WERI-Rb-1 (cell line): ENCODE measurements at regions not wholly inside any gene's neighbourhood (a gene's known extent, or its start where the extent isn't known, plus 50 kb on each side); places are given as distances from the start of the nearest gene placed in this dataset.
A peak's percentile ranks its signal among the peaks of the same experiment; 100 is the strongest.

Experiments used
- DNase-seq: peaks from one replicate; pipeline ENCODE4 v3.0.0-alpha.2; 2020
- H3K27ac ChIP-seq: fragments of 250-450 bp; sonication (Bioruptor Pico); 2 replicates; pipeline ENCODE4 v1.5.1; 2020; ENCODE audit warnings: mild to moderate bottlenecking, moderate library complexity
- H3K27me3 ChIP-seq: fragments of 250-450 bp; sonication (Bioruptor Pico); 2 replicates; pipeline ENCODE4 v1.5.1; 2021; ENCODE audit warnings: mild to moderate bottlenecking, low read depth, moderate library complexity; ENCODE audit not compliant: insufficient read depth, severe bottlenecking
- H3K36me3 ChIP-seq: fragments of 250-450 bp; sonication (Bioruptor Pico); 2 replicates; pipeline ENCODE4 v1.5.1; 2020; ENCODE audit warnings: mild to moderate bottlenecking, moderate library complexity
- H3K4me3 ChIP-seq: 2 replicates; pipeline ENCODE4 v1.5.1; 2011; ENCODE audit warnings: low read depth, mild to moderate bottlenecking, control low read depth, low read length
- H3K9me3 ChIP-seq: fragments of 250-450 bp; sonication (Bioruptor Pico); 2 replicates; pipeline ENCODE4 v1.5.1; 2021; ENCODE audit warnings: mild to moderate bottlenecking, moderate library complexity; ENCODE audit not compliant: severe bottlenecking
- TF ChIP-seq, protein P1 (sequence below): IDR thresholded peaks from 2 replicates; pipeline ENCODE4 v1.5.1; 2011; ENCODE audit warnings: low read depth, mild to moderate bottlenecking, control low read depth, inconsistent platforms, low read length

DNA sequence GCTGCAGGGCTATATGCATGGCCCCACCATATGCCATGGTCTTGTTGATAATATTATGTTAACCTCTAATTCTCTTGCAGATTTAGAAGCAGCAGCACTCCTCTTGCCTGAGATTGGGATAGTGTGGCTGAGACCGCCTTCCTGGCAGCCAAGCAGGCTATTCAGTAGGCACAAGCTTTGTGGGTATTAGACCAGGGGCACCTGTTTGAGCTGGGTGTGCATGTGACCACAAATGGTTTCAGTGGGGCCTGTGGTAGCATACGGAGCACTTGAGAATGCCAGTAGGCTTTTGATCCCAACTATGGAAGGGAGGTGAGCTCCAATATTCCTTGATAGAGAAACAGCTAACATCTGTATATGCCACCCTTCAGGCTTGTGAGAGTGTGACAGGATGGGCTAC, 625.1 kb upstream of the NUDT12 start:
- Histone ChIP-seq H3K4me3 (no peak overlapping the region), H3K9me3 (peaks cover 5% of the 10 kb centered on the region), H3K27ac (no peak overlapping the region), H3K36me3 (no peaks in the 10 kb centered on the region), H3K27me3 (no peaks in the 10 kb centered on the region)
- TF ChIP-seq, protein P1, sequence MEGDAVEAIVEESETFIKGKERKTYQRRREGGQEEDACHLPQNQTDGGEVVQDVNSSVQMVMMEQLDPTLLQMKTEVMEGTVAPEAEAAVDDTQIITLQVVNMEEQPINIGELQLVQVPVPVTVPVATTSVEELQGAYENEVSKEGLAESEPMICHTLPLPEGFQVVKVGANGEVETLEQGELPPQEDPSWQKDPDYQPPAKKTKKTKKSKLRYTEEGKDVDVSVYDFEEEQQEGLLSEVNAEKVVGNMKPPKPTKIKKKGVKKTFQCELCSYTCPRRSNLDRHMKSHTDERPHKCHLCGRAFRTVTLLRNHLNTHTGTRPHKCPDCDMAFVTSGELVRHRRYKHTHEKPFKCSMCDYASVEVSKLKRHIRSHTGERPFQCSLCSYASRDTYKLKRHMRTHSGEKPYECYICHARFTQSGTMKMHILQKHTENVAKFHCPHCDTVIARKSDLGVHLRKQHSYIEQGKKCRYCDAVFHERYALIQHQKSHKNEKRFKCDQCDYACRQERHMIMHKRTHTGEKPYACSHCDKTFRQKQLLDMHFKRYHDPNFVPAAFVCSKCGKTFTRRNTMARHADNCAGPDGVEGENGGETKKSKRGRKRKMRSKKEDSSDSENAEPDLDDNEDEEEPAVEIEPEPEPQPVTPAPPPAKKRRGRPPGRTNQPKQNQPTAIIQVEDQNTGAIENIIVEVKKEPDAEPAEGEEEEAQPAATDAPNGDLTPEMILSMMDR, result no peak
- no peak for DNase-seq

DNA sequence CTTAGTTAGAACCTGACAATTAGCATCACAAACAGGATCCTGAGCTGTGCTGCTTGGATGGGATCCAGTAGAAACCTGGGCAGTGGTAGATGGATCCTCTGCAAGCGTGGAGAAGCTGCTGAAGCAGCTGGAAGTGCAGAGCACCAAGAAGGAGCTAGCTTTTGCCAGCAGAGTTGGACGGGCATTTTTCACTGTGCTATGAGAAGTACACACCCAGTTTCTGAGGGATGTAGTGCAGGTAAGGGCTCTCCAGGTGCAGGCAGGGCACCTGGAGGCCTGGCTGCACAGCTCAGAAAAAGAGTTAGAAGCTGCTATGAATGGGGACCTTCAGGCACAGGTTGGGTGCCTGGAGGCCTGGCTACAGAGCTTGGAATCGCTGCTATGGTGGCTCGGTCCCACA, 623.9 kb upstream of the NUDT12 start:
- DNase-seq, result no peak
- Histone ChIP-seq H3K9me3 (peaks cover 5% of the 10 kb centered on the region), H3K27me3 (no peaks in the 10 kb centered on the region), H3K36me3 (no peaks in the 10 kb centered on the region), H3K4me3 (no peak overlapping the region), H3K27ac (no peak overlapping the region)
- TF ChIP-seq, protein P1, result no peak

DNA sequence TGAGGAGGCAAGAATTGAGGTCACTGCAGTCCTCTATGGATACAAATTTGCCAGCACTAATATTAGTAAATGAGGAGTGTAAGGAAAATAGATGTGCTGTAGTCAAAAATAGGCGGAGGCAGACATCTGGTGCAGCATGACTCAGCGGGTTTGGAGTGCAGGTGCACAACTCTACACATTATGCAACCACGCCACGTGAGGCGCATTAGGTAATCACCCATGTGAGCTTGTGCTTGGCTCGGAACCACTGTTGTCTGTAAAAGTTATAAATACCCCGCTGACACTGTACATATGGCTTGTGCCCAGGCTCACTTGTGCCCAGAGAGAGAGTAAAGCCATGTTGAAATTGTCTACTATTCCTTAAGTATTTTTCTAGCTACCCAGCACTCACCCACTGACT, 623.5 kb upstream of the NUDT12 start:
- peak; percentile 20 for DNase-seq

GRCh38 chr5:104184264-104184663, 621.7 kb upstream of the NUDT12 start:
- DNase-seq, result no peak
- no peaks in the 10 kb centered on the region for H3K36me3 ChIP-seq
- H3K27me3 ChIP-seq, result no peaks in the 10 kb centered on the region
- H3K9me3 ChIP-seq, result peaks cover 7% of the 10 kb centered on the region
- no peak overlapping the region for H3K4me3 ChIP-seq
- H3K27ac ChIP-seq, result no peak overlapping the region
- TF ChIP-seq, protein P1, result no peak

More for the DNA sequence above, 623.5 kb upstream of the NUDT12 start:
- H3K27me3 ChIP-seq, result no peaks in the 10 kb centered on the region
- TF ChIP-seq, protein P1, result no peak
- H3K4me3 ChIP-seq, result no peak overlapping the region
- H3K27ac ChIP-seq, result no peak overlapping the region
- peaks cover 5% of the 10 kb centered on the region for H3K9me3 ChIP-seq
- no peaks in the 10 kb centered on the region for H3K36me3 ChIP-seq

GRCh38 chr5:104178829-104179456, 616.4 kb upstream of the NUDT12 start:
- DNase-seq, result peak; percentile 65

More at GRCh38 chr5:104178829-104179456, 616.4 kb upstream of the NUDT12 start:
- Histone ChIP-seq H3K9me3 (peaks cover 3% of the 10 kb centered on the region), H3K36me3 (no peaks in the 10 kb centered on the region), H3K4me3 (no peak overlapping the region), H3K27me3 (no peaks in the 10 kb centered on the region), H3K27ac (no peak overlapping the region)
- TF ChIP-seq, protein P1, result peak; percentile 73
